HEK293 (cell line): ENCODE measurements at regions not wholly inside any gene's neighbourhood (a gene's known extent, or its start where the extent isn't known, plus 50 kb on each side); places are given as distances from the start of the nearest gene placed in this dataset.

Experiments used
- HOXA7 ChIP-seq: sonication (generic); formaldehyde crosslinking; IDR thresholded peaks from 2 replicates; pipeline ENCODE4 v1.8.1; 2022; ENCODE audit warnings: missing genetic modification reagents, borderline replicate concordance
- PATZ1 ChIP-seq: fragments of 450-650 bp; formaldehyde crosslinking; IDR thresholded peaks from 2 replicates; pipeline ENCODE4 v1.5.1; 2016; ENCODE audit warnings: missing biosample characterization, missing genetic modification characterization
- TCF7L2 ChIP-seq: IDR thresholded peaks from 2 replicates; pipeline ENCODE4 v1.6.1; 2011; ENCODE audit warnings: low read depth, mild to moderate bottlenecking, inconsistent platforms, low read length, moderate library complexity, borderline replicate concordance
- TRIM28 ChIP-seq: IDR thresholded peaks from 2 replicates; pipeline ENCODE4 v1.6.1; 2011; ENCODE audit warnings: low read length, control low read depth, borderline replicate concordance
- ZNF202 ChIP-seq: fragments of 450-650 bp; formaldehyde crosslinking; IDR thresholded peaks from 2 replicates; pipeline ENCODE4 v1.5.1; 2016; ENCODE audit warnings: missing biosample characterization, missing genetic modification characterization, borderline replicate concordance
- ZNF223 ChIP-seq: fragments of 450-650 bp; formaldehyde crosslinking; IDR thresholded peaks from 2 replicates; pipeline ENCODE4 v1.5.1; 2016; ENCODE audit warnings: missing biosample characterization, missing genetic modification characterization
- ZNF274 ChIP-seq, 2 experiments: fragments of 200-500 bp in 1 of 2; fragments of 450-650 bp in 1 of 2; sonication (Bioruptor generic) in 1 of 2; formaldehyde crosslinking in 1 of 2; IDR thresholded peaks; 2 replicates each; pipeline versions ENCODE4 v1.5.1 to v1.6.1; 2014 to 2016; ENCODE audit warnings: borderline replicate concordance in 1 of 2, inconsistent platforms in 1 of 2, low read length in 1 of 2, missing biosample characterization in 1 of 2, missing genetic modification characterization in 1 of 2
- ZNF292 ChIP-seq: fragments of 450-650 bp; formaldehyde crosslinking; IDR thresholded peaks from 2 replicates; pipeline ENCODE4 v1.5.1; 2016; ENCODE audit warnings: low read depth, missing biosample characterization, missing genetic modification characterization, borderline replicate concordance
- ZNF350 ChIP-seq: fragments of 450-650 bp; formaldehyde crosslinking; IDR thresholded peaks from 2 replicates; pipeline ENCODE4 v1.5.0; 2017; ENCODE audit warnings: missing biosample characterization, mild to moderate bottlenecking, missing genetic modification characterization
- ZNF645 ChIP-seq: fragments of 450-650 bp; formaldehyde crosslinking; IDR thresholded peaks from 2 replicates; pipeline ENCODE4; 2016; ENCODE audit warnings: missing biosample characterization, missing genetic modification characterization
- ZNF660 ChIP-seq: fragments of 450-650 bp; IDR thresholded peaks from 2 replicates; pipeline ENCODE4 v1.5.1; 2018; ENCODE audit warnings: missing biosample characterization, mild to moderate bottlenecking, missing genetic modification characterization
- TF ChIP-seq, protein P1 (sequence below): fragments of 450-650 bp; formaldehyde crosslinking; IDR thresholded peaks from 2 replicates; pipeline ENCODE4 v1.5.1; 2016; ENCODE audit warnings: missing biosample characterization, missing genetic modification characterization
- TF ChIP-seq, protein P2 (sequence below): sonication (generic); formaldehyde crosslinking; IDR thresholded peaks from 2 replicates; pipeline ENCODE4 v1.8.1; 2022; ENCODE audit warnings: mild to moderate bottlenecking, moderate library complexity, missing genetic modification reagents

DNA sequence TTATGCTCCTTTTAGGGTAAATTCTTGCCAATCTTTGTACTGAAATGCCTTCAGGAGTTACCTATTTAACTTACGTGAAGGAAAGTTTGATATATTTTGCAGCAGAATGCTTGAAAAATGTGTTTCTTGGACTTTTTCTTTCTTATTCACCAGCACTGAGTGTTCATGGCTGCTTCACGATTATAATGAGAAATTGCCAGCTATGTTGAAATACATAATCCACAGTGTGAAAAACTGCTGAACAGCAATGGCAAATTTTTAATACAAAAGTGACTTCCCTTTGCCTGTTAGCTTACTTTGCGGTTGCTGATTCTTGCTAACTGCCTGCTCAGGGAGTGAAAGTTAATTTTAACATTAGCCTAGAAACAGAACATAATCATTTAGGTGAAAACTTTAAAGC is 153.8 kb upstream of the SLC4A4 start:
- TF ChIP-seq TCF7L2 (no peak), HOXA7 (CRISPR knock-in tag) (no peak), ZNF350 (tag by site-specific recombination) (no peak), ZNF202 (tag by site-specific recombination) (no peak), ZNF274 (IDR thresholded peaks at IDR 0.05; ENCODE audit: low read length) (no peak), ZNF274 (tag by site-specific recombination; IDR thresholded peaks at IDR 0.05; ENCODE audit: borderline replicate concordance) (no peak), PATZ1 (no peak), TRIM28 (no peak), ZNF292 (tag by site-specific recombination) (no peak), ZNF223 (no peak), ZNF645 (tag by site-specific recombination) (no peak), ZNF660 (no peak)
- TF ChIP-seq, protein P1, sequence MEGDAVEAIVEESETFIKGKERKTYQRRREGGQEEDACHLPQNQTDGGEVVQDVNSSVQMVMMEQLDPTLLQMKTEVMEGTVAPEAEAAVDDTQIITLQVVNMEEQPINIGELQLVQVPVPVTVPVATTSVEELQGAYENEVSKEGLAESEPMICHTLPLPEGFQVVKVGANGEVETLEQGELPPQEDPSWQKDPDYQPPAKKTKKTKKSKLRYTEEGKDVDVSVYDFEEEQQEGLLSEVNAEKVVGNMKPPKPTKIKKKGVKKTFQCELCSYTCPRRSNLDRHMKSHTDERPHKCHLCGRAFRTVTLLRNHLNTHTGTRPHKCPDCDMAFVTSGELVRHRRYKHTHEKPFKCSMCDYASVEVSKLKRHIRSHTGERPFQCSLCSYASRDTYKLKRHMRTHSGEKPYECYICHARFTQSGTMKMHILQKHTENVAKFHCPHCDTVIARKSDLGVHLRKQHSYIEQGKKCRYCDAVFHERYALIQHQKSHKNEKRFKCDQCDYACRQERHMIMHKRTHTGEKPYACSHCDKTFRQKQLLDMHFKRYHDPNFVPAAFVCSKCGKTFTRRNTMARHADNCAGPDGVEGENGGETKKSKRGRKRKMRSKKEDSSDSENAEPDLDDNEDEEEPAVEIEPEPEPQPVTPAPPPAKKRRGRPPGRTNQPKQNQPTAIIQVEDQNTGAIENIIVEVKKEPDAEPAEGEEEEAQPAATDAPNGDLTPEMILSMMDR (tag by site-specific recombination) = no peak
- TF ChIP-seq, protein P2, sequence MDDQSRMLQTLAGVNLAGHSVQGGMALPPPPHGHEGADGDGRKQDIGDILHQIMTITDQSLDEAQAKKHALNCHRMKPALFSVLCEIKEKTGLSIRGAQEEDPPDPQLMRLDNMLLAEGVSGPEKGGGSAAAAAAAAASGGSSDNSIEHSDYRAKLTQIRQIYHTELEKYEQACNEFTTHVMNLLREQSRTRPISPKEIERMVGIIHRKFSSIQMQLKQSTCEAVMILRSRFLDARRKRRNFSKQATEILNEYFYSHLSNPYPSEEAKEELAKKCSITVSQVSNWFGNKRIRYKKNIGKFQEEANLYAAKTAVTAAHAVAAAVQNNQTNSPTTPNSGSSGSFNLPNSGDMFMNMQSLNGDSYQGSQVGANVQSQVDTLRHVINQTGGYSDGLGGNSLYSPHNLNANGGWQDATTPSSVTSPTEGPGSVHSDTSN (CRISPR knock-in tag) = no peak
